ENCODE measurements at regions not wholly inside any gene's neighbourhood (a gene's known extent, or its start where the extent isn't known, plus 50 kb on each side); places are given as distances from the start of the nearest gene placed in this dataset.

- no peak overlapping the region for H3K4me2 ChIP-seq (ENCODE audit: insufficient read depth, low read length)
- no peak overlapping the region for H2AFZ ChIP-seq (ENCODE audit: low read length)
- peaks cover 17% of the 10 kb centered on the region for H3K4me1 ChIP-seq (ENCODE audit: insufficient read depth, low read length)
- no peaks in the 10 kb centered on the region for H3K79me2 ChIP-seq (ENCODE audit: insufficient read depth, low read length)
- no peaks in the 10 kb centered on the region for H3K9me3 ChIP-seq (ENCODE audit: low read depth, low read length)
- DNase-seq (ENCODE audit: insufficient read length, low spot score, missing footprints) = no peak
- TF ChIP-seq CTCF (IDR thresholded peaks at IDR 0.05; ENCODE audit: extremely low read depth, low read depth, low read length) = no peak
- no peak overlapping the region for H3K4me3 ChIP-seq (ENCODE audit: insufficient read depth, low read length)
- H4K20me1 ChIP-seq (ENCODE audit: insufficient read depth, low read length) = no peaks in the 10 kb centered on the region
- no peaks in the 10 kb centered on the region for H3K36me3 ChIP-seq (ENCODE audit: insufficient read depth, low read length)
- H3K27me3 ChIP-seq (ENCODE audit: insufficient read depth, low read length) = no peaks in the 10 kb centered on the region
- H3K27ac ChIP-seq (ENCODE audit: low read depth, low read length) = no peak overlapping the region
These were observed 235.7 kb downstream of the ENC1 start for GRCh38 chr5:74404574-74405508.

- no peak overlapping the region for H3K4me2 ChIP-seq (ENCODE audit: insufficient read depth, low read length)
- H3K79me2 ChIP-seq (ENCODE audit: insufficient read depth, low read length) = no peaks in the 10 kb centered on the region
- H4K20me1 ChIP-seq (ENCODE audit: insufficient read depth, low read length) = no peaks in the 10 kb centered on the region
- H3K27me3 ChIP-seq (ENCODE audit: insufficient read depth, low read length) = no peaks in the 10 kb centered on the region
- no peak for DNase-seq (ENCODE audit: insufficient read length, low spot score, missing footprints)
- H3K4me1 ChIP-seq (ENCODE audit: insufficient read depth, low read length) = peaks cover 17% of the 10 kb centered on the region
- no peak overlapping the region for H3K27ac ChIP-seq (ENCODE audit: low read depth, low read length)
- no peak overlapping the region for H2AFZ ChIP-seq (ENCODE audit: low read length)
- H3K4me3 ChIP-seq (ENCODE audit: insufficient read depth, low read length) = no peak overlapping the region
- H3K36me3 ChIP-seq (ENCODE audit: insufficient read depth, low read length) = no peaks in the 10 kb centered on the region
- no peaks in the 10 kb centered on the region for H3K9me3 ChIP-seq (ENCODE audit: low read depth, low read length)
- no peak for TF ChIP-seq CTCF (IDR thresholded peaks at IDR 0.05; ENCODE audit: extremely low read depth, low read depth, low read length)
These were observed 236.8 kb downstream of the ENC1 start for GRCh38 chr5:74403771-74404170.

- TF ChIP-seq CTCF (IDR thresholded peaks at IDR 0.05; ENCODE audit: extremely low read depth, low read depth, low read length) = no peak
- Histone ChIP-seq H3K4me1 (ENCODE audit: insufficient read depth, low read length) (peaks cover 17% of the 10 kb centered on the region), H4K20me1 (ENCODE audit: insufficient read depth, low read length) (no peaks in the 10 kb centered on the region), H3K9me3 (ENCODE audit: low read depth, low read length) (no peaks in the 10 kb centered on the region), H3K79me2 (ENCODE audit: insufficient read depth, low read length) (no peaks in the 10 kb centered on the region), H2AFZ (ENCODE audit: low read length) (peak overlapping the region; percentile 47), H3K4me3 (ENCODE audit: insufficient read depth, low read length) (no peak overlapping the region), H3K4me2 (ENCODE audit: insufficient read depth, low read length) (no peak overlapping the region), H3K27ac (ENCODE audit: low read depth, low read length) (no peak overlapping the region), H3K36me3 (ENCODE audit: insufficient read depth, low read length) (no peaks in the 10 kb centered on the region), H3K27me3 (ENCODE audit: insufficient read depth, low read length) (no peaks in the 10 kb centered on the region)
- DNase-seq (ENCODE audit: insufficient read length, low spot score, missing footprints) = peak; percentile 58
These were observed 238.0 kb downstream of the ENC1 start for GRCh38 chr5:74402553-74402952.

- peak; percentile 65 for DNase-seq (ENCODE audit: insufficient read length, low spot score, missing footprints)
- TF ChIP-seq CTCF (IDR thresholded peaks at IDR 0.05; ENCODE audit: extremely low read depth, low read depth, low read length) = no peak
- Histone ChIP-seq H3K9me3 (ENCODE audit: low read depth, low read length) (no peaks in the 10 kb centered on the region), H3K4me3 (ENCODE audit: insufficient read depth, low read length) (no peak overlapping the region), H4K20me1 (ENCODE audit: insufficient read depth, low read length) (no peaks in the 10 kb centered on the region), H2AFZ (ENCODE audit: low read length) (no peak overlapping the region), H3K4me1 (ENCODE audit: insufficient read depth, low read length) (peaks cover 17% of the 10 kb centered on the region), H3K27ac (ENCODE audit: low read depth, low read length) (no peak overlapping the region), H3K36me3 (ENCODE audit: insufficient read depth, low read length) (no peaks in the 10 kb centered on the region), H3K79me2 (ENCODE audit: insufficient read depth, low read length) (no peaks in the 10 kb centered on the region), H3K4me2 (ENCODE audit: insufficient read depth, low read length) (no peak overlapping the region), H3K27me3 (ENCODE audit: insufficient read depth, low read length) (no peaks in the 10 kb centered on the region)
These were observed 238.6 kb downstream of the ENC1 start for GRCh38 chr5:74401946-74402320.
